Trophoblast cell (in vitro differentiated cells and primary cell): ENCODE measurements at regions not wholly inside any gene's neighbourhood (a gene's known extent, or its start where the extent isn't known, plus 50 kb on each side); places are given as distances from the start of the nearest gene placed in this dataset.

Experiments
- DNase-seq, 2 donors: peaks; one replicate each; pipeline ENCODE4 v3.0.0-alpha.2; 2016
- H2AFZ ChIP-seq: 2 replicates; pipeline ENCODE4 v1.6.1; 2013; ENCODE audit warnings: low read length, moderate library complexity, mild to moderate bottlenecking; ENCODE audit not compliant: insufficient read depth, poor library complexity
- H2AK5ac ChIP-seq: 2 replicates; pipeline ENCODE4 v1.6.1; 2013; ENCODE audit warnings: mild to moderate bottlenecking, low read length
- H2BK120ac ChIP-seq: 2 replicates; pipeline ENCODE4 v1.6.1; 2013; ENCODE audit warnings: low read length, mild to moderate bottlenecking, moderate library complexity; ENCODE audit not compliant: insufficient read depth, poor library complexity
- H2BK12ac ChIP-seq: 2 replicates; pipeline ENCODE4 v1.6.1; 2013; ENCODE audit warnings: mild to moderate bottlenecking, low read length, moderate library complexity
- H2BK5ac ChIP-seq: 2 replicates; pipeline ENCODE4 v1.6.1; 2013; ENCODE audit warnings: low read length, low read depth, moderate library complexity, mild to moderate bottlenecking; ENCODE audit not compliant: poor library complexity
- H3K14ac ChIP-seq: 2 replicates; pipeline ENCODE4 v1.6.1; 2013; ENCODE audit warnings: mild to moderate bottlenecking, low read length
- H3K18ac ChIP-seq: 2 replicates; pipeline ENCODE4 v1.6.1; 2013; ENCODE audit warnings: mild to moderate bottlenecking, low read length
- H3K23ac ChIP-seq: 2 replicates; pipeline ENCODE4 v1.6.1; 2013; ENCODE audit warnings: low read length
- H3K27ac ChIP-seq: 2 replicates; pipeline ENCODE4 v1.5.1; 2013; ENCODE audit warnings: low read depth, mild to moderate bottlenecking, inconsistent platforms, low read length, moderate library complexity
- H3K27me3 ChIP-seq: 2 replicates; pipeline ENCODE4 v1.6.1; 2013; ENCODE audit warnings: inconsistent platforms, mild to moderate bottlenecking, low read length, moderate library complexity; ENCODE audit not compliant: insufficient read depth
- H3K36me3 ChIP-seq, 2 experiments: 1 replicate in 1 of 2; 2 replicates in 1 of 2; pipeline ENCODE4 v1.6.1; 2013; ENCODE audit warnings: low read length in 2 of 2, mild to moderate bottlenecking in 2 of 2, moderate library complexity in 1 of 2; ENCODE audit not compliant: insufficient read depth in 2 of 2, control insufficient read depth in 1 of 2
- H3K4ac ChIP-seq: 2 replicates; pipeline ENCODE4 v1.6.1; 2013; ENCODE audit warnings: low read depth, mild to moderate bottlenecking, low read length, moderate library complexity
- H3K4me1 ChIP-seq, 2 experiments: 1 replicate in 1 of 2; 2 replicates in 1 of 2; pipeline ENCODE4 v1.6.1; 2013; ENCODE audit warnings: low read length in 2 of 2, mild to moderate bottlenecking in 2 of 2, moderate library complexity in 1 of 2; ENCODE audit not compliant: insufficient read depth in 2 of 2, control insufficient read depth in 1 of 2
- H3K4me2 ChIP-seq: 2 replicates; pipeline ENCODE4 v1.6.1; 2013; ENCODE audit warnings: inconsistent platforms, mild to moderate bottlenecking, low read length, moderate library complexity
- H3K4me3 ChIP-seq: 2 replicates; pipeline ENCODE4 v1.5.1; 2013; ENCODE audit warnings: mild to moderate bottlenecking, low read depth, low read length, inconsistent platforms
- H3K79me1 ChIP-seq: one replicate; pipeline ENCODE4 v1.6.1; 2013; ENCODE audit warnings: low read length
- H3K79me2 ChIP-seq: 2 replicates; pipeline ENCODE4 v1.6.1; 2013; ENCODE audit warnings: low read length, mild to moderate bottlenecking; ENCODE audit not compliant: control insufficient read depth, insufficient read depth, poor library complexity
- H3K9ac ChIP-seq: 2 replicates; pipeline ENCODE4 v1.6.1; 2013; ENCODE audit warnings: mild to moderate bottlenecking, low read length
- H3K9me3 ChIP-seq: 2 replicates; pipeline ENCODE4 v1.6.1; 2013; ENCODE audit warnings: low read depth, mild to moderate bottlenecking, control low read depth, inconsistent platforms, low read length; ENCODE audit not compliant: insufficient read depth
- H4K12ac ChIP-seq: 2 replicates; pipeline ENCODE4 v1.6.1; 2013; ENCODE audit warnings: low read depth, mild to moderate bottlenecking, low read length, moderate library complexity
- H4K8ac ChIP-seq: 2 replicates; pipeline ENCODE4 v1.6.1; 2013; ENCODE audit warnings: low read depth, mild to moderate bottlenecking, low read length, moderate library complexity
- H4K91ac ChIP-seq: one replicate; pipeline ENCODE4 v1.6.1; 2013; ENCODE audit warnings: low read depth, mild to moderate bottlenecking, low read length, moderate library complexity
- WGBS: extraction: QIAGEN DNeasy Blood & Tissue Kit; methylation state at CpG from one replicate; pipeline ENCODE4 v1.1.7; 2013; ENCODE audit warnings: missing lambda C conversion rate; ENCODE audit not compliant: insufficient read length, insufficient coverage; ENCODE audit errors: extremely low coverage; 5-methylcytosine and 5-hydroxymethylcytosine counted together

- no peak overlapping the region for H2AFZ ChIP-seq
- no peak for DNase-seq
- no peak overlapping the region for H2BK120ac ChIP-seq
- H3K4ac ChIP-seq, result no peak overlapping the region
- no peaks in the 10 kb centered on the region for H3K79me1 ChIP-seq
- H3K18ac ChIP-seq, result no peak overlapping the region
- H3K14ac ChIP-seq, result no peak overlapping the region
- no peaks in the 10 kb centered on the region for H3K27me3 ChIP-seq
- no peak overlapping the region for H2AK5ac ChIP-seq
- H2BK12ac ChIP-seq, result no peak overlapping the region
- H3K4me2 ChIP-seq, result no peak overlapping the region
- H2BK5ac ChIP-seq, result no peak overlapping the region
- H3K4me3 ChIP-seq, result no peak overlapping the region
- H4K91ac ChIP-seq, result no peak overlapping the region
- H4K8ac ChIP-seq, result no peak overlapping the region
- H3K23ac ChIP-seq, result no peak overlapping the region
- H3K27ac ChIP-seq, result no peak overlapping the region
- H4K12ac ChIP-seq, result no peak overlapping the region
- H3K79me2 ChIP-seq, result no peaks in the 10 kb centered on the region
- H3K9me3 ChIP-seq, result no peaks in the 10 kb centered on the region
- peaks cover 0 to 2% of the 10 kb centered on the region in 2 experiments for H3K4me1 ChIP-seq
- H3K36me3 ChIP-seq, result no peaks in the 10 kb centered on the region
- no peak overlapping the region for H3K9ac ChIP-seq
Observed at GRCh38 chr5:73395256-73395655, 53.3 kb downstream of the FOXD1 start.

- H3K79me1 ChIP-seq, result no peaks in the 10 kb centered on the region
- H3K4me3 ChIP-seq, result no peak overlapping the region
- no peaks in the 10 kb centered on the region for H3K27me3 ChIP-seq
- H3K9ac ChIP-seq, result no peak overlapping the region
- H3K79me2 ChIP-seq, result no peaks in the 10 kb centered on the region
- H2BK12ac ChIP-seq, result no peak overlapping the region
- no peaks in the 10 kb centered on the region for H3K36me3 ChIP-seq
- DNase-seq, result no peak
- no peak overlapping the region for H2BK120ac ChIP-seq
- peaks cover 0 to 2% of the 10 kb centered on the region in 2 experiments for H3K4me1 ChIP-seq
- no peak overlapping the region for H4K8ac ChIP-seq
- H4K91ac ChIP-seq, result no peak overlapping the region
- H3K4me2 ChIP-seq, result no peak overlapping the region
- H3K18ac ChIP-seq, result no peak overlapping the region
- no peak overlapping the region for H2BK5ac ChIP-seq
- WGBS, result no CpG with 5 or more reads among the region's 4 CpGs
- no peak overlapping the region for H3K14ac ChIP-seq
- no peaks in the 10 kb centered on the region for H3K9me3 ChIP-seq
- H2AK5ac ChIP-seq, result no peak overlapping the region
- no peak overlapping the region for H3K27ac ChIP-seq
- no peak overlapping the region for H4K12ac ChIP-seq
- H3K4ac ChIP-seq, result no peak overlapping the region
- no peak overlapping the region for H2AFZ ChIP-seq
- H3K23ac ChIP-seq, result no peak overlapping the region
Observed at GRCh38 chr5:73394610-73395009, 54.0 kb downstream of the FOXD1 start.

GRCh38 chr5:73393611-73394489 is 54.7 kb downstream of the FOXD1 start:
- Histone ChIP-seq H3K27me3 (no peaks in the 10 kb centered on the region), H3K79me1 (no peaks in the 10 kb centered on the region), H3K27ac (no peak overlapping the region), H4K91ac (no peak overlapping the region), H2BK12ac (no peak overlapping the region), H3K9me3 (no peaks in the 10 kb centered on the region), H2BK5ac (no peak overlapping the region), H3K9ac (no peak overlapping the region), H3K23ac (no peak overlapping the region), H3K18ac (no peak overlapping the region), H3K4me1 (peaks cover 0 to 2% of the 10 kb centered on the region in 2 experiments), H2AK5ac (no peak overlapping the region), H2AFZ (no peak overlapping the region), H3K4me2 (no peak overlapping the region), H3K4me3 (no peak overlapping the region), H3K14ac (no peak overlapping the region), H4K8ac (no peak overlapping the region), H3K79me2 (no peaks in the 10 kb centered on the region), H3K4ac (no peak overlapping the region), H2BK120ac (no peak overlapping the region), H4K12ac (no peak overlapping the region), H3K36me3 (no peaks in the 10 kb centered on the region)
- WGBS, result no CpG with 5 or more reads among the region's 2 CpGs
- DNase-seq, result no peak

- Histone ChIP-seq H2AK5ac (no peak overlapping the region), H3K36me3 (no peaks in the 10 kb centered on the region), H3K4me3 (no peak overlapping the region), H4K8ac (no peak overlapping the region), H3K9ac (no peak overlapping the region), H3K79me1 (no peaks in the 10 kb centered on the region), H3K79me2 (no peaks in the 10 kb centered on the region), H3K4me1 (peaks cover 0 to 2% of the 10 kb centered on the region in 2 experiments), H3K4ac (no peak overlapping the region), H3K18ac (no peak overlapping the region), H2AFZ (no peak overlapping the region), H3K9me3 (no peaks in the 10 kb centered on the region), H3K4me2 (no peak overlapping the region), H3K27ac (no peak overlapping the region), H3K14ac (no peak overlapping the region), H2BK120ac (no peak overlapping the region), H4K91ac (no peak overlapping the region), H4K12ac (no peak overlapping the region), H3K23ac (no peak overlapping the region), H2BK12ac (no peak overlapping the region), H2BK5ac (no peak overlapping the region), H3K27me3 (no peaks in the 10 kb centered on the region)
- no CpG with 5 or more reads among the region's 3 CpGs for WGBS
- no peak for DNase-seq
Observed at GRCh38 chr5:73392775-73393174, 55.8 kb downstream of the FOXD1 start.
